ENCODE measurements at regions not wholly inside any gene's neighbourhood (a gene's known extent, or its start where the extent isn't known, plus 50 kb on each side); places are given as distances from the start of the nearest gene placed in this dataset.
A peak's percentile ranks its signal among the peaks of the same experiment; 100 is the strongest.

DNA sequence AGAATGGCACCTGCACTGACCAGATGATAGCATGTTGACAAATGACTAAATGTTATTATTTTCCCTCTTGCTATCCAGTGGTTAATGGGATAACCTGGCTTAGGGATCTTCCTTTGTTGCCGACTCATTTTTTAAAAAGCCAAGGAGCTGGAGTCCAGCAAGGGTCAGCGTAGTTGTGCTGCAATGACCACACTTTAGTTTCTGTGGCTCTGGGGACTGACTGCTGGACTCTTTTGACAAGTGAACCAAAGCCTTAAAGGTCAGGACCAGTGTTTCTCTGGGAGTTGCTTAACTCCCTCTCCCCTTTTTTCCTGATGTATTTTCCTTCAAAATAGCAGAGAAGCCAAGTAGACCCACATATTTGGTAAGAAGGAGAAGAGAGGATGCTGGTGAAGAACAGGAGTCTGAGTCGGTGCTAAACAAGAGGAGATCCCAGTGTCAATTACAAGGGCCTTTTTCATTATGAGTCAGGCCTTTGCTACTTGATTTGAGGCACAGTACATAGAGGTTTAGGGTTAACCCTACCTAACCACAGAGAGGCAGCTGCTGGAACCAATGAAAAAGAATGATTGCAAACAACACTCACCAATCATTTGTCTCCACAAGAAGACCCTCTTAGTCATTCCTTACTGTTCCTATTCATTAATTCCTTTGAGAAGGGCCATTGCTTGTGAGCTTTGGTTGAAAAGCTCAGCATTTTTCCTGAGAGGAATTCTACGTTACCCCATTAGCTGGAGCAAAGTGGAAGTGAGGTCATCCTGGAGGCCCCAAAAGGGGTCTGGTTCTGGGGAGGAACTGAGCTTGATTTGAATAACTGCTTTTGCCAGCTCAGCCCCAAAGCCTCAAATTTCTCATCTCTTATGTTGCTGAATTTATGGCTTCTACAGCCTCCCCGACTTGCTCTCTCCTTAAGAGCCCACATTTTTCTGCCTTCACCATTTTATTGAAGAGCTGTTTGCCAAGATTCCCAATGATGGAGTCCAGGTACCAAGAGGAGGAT is 137.6 kb upstream of the HNMT start:
- DNase-seq = no peak

DNA sequence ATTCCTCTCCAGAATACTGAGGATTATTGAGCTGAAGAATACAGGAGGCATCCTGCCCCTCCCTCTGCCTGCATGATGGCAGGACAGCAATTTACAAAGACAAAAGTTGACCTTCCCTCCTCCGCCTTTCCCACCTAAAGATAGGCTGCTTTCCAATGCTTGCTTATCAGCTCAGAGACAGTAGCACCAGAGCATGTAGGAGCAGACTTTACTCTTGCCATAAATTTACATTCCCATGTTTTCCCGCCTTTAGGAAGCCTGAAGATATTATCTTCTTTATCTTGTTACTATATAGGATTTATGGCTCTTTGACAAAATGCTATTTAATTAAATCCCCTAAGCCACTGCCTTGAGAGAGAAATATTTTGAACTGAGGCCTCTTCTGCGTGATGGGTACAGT is 135.6 kb upstream of the HNMT start:
- DNase-seq = peak; percentile 55

DNA sequence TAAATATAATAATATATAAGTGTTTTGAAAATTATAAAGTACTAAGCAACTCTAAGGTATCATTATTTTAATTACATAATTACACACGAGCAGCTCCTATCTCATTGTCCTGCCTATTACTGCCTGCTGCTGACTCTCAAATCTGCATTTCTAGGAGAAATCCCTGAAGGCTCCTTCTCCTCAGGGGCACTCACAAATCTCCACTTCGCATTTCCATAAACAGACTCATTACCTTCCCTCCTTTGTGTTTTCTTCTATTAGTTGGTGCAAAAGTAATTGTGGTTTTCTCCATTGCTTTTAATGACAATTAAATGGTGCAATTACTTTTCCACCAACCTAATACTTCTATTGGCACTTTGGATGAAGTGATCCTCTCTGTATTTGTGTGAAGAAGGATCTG is 135.0 kb upstream of the HNMT start:
- DNase-seq = peak; percentile 61

DNA sequence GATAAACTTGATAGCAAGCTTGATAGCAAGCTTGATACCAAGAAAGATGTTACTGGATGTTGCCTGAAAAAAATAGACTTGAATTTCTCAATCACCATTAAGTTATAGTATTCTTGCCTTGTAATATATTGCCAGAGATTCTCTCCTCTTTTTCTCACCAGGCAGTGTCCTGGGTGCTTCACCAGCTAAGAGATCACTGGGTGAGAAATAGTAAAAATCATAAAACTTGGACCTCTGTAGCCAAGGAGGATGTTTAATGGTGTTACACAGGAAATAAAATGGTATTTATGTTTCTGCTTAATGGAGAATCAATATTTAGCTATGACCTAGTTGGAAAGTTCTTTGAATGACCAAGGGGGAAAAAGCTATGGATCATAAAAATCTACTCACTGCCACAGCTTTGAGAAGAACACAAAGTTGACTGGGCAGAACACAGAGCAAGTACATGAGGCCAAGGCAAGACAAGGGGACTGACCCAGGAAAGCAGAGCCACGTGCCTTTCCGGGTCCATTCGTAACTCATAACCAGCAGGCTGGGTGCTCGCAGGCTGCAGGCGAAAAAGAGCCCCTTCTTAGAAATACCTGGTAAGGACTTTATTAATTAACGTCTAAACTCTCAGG is 129.4 kb upstream of the HNMT start:
- DNase-seq = no peak

DNA sequence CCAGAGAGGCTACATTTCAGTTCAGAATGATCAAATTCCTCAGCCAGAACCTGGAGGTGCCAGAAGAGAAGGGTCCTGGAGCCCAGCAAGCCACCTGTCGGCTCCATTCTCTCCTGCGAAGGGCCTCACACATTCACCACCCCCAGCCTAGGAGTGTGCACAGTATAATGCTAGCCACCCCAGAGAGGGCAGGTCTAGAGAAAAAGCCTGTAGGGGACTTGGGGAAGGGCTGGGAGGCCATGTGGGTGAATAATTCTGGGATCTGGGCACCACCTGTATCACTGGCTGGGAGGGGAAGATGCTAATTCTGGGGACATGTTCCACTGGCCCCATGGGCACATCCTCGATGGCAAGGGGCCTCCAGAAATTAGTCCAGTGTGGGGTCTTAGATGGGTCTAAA is 127.6 kb upstream of the HNMT start:
- no peak for DNase-seq

DNA sequence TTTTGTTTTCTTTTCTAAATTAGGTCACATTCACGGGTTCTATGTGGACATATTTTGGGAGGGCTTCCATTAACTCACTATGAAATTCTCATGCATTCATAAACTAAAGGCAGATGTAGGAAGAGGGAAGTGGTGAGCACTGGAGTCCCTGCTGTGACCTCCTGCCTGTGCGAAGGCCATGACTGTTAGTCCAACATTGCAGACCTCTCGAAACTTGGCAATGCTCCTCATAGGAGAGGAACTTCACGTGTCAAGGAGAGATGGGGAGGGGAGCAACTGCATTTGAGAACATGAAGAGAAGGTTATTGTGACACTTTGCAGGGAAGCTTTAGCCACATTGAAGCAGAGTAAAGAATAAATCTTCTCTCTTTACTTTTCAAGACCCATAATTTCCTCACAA is 126.4 kb upstream of the HNMT start:
- no peak for DNase-seq

DNA sequence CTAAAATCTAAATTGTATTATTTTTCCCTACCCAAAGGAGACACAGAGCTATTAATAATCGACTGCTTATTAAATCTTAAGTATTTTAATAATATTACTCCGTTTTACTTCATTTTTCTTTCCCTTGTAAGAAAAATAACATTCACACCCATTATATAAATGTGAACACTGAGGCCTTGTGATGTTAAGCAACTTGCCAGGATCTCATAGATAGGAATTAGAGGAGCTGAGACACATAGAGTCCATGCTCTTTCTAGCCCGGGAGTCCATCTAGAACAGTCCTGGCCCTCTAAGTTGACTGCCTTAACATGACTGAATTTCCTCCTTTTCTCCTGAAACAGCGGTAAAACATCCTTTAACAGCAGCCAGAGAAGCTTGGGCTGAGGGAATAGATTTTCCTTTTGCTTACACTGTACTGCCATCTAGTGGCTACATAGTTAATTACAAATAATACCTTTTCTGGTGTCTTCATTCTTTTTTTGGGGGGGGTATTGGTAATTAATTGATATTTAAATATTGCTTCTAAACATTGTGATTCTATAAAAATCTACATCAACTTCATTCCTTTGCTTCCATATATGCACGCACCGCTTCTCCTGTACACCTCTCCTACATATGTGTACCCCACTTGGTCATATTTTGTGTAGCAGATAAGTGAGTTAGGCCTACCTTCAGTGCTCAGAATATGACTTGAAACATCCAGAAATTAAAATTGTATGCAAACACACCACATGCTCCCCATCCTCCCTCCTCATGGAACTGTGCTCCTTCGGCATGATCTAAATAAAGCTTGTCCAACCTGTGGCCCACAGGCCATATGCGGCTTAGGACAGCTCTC is 125.8 kb upstream of the HNMT start:
- DNase-seq = peak; percentile 80

DNA sequence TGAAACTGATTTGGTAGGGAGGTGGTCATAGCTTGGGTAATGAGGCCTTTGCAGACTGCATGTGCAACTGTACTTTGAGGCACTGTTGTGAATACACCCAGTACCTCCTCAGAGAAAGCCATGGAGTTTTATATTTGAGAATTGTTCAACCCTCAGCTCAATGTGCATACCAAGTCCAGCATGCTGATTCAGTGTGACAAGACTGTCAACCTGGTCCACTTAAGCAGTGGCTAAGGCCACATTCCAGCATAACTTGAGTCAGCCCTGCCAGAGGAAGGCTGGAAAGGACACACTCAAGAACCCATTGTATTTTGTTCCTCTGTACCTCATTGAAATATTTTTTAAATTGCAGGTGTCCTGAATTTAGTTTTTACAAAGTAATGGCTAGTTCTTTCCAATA is 121.8 kb upstream of the HNMT start:
- DNase-seq = no peak

DNA sequence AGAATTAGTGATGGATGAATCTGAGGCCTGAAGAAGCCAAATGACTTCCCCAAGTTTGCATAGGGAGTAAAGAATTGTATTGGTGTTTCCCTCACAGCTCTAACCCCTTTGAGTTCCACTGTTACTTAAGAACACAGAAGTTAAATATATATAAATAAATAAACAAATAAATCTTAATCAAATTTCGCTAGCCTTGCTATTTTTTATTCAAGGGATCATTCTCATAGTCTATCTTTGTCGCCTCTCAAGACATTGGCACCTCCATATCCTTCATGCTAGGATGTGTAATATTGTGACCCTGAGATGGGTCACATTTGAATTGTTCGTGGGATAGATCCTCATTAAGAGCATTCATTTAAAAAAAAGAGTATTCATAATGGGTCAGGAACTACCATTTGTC is 121.3 kb upstream of the HNMT start:
- no peak for DNase-seq

DNA sequence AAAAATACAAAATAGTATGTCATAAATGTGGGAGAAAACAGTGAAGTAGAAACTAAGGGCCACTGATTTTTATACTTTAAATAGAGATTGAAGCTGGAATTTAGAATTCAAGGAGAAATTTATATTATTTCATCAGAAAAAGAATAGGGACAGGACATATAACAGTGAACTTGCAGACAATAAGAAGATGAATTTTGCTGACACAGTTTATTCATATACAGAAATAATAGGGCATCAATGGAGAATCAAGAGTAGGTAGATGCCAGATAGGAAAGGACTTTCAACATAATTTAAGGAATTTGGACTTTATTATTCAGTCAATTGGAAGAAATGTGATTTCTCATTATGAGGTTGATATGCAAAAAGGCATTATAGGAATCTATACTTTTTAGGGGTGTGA is 118.9 kb upstream of the HNMT start:
- DNase-seq = no peak

DNA sequence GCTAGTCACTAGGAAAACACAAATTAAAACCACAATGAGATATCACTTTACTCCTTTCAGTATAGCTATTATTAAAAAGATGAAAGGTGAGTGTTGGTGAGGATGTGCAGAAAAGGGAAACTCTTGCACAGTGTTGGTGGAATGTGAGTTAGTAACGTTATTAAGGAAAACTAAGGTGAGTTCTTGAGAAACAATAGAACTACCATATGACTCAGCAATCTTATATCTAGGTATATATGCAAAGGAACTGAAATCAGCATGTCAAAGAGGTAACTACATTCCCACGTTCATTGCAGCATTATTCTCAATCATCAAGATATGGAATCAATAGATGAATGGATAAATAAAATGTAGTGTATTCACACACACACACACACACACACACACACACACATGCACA is 117.3 kb upstream of the HNMT start:
- no peak for DNase-seq

DNA sequence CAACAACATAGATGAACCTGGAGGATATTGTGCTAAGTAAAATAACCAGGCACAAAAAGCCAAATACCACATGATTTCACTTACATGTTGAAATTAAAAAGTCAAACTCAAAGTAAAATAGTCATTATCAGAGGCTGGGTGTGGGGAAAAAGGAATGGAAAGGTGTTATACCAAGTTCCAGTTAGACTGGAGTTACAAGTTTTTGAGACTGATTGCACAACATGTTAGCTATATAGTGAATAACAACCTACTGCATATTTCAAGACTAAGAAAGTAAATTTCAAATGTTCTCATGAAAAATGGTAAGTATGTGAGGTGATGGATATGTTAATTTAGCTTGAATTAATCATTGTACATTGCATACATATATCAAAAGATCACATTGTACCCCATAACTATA is 116.8 kb upstream of the HNMT start:
- DNase-seq = no peak

DNA sequence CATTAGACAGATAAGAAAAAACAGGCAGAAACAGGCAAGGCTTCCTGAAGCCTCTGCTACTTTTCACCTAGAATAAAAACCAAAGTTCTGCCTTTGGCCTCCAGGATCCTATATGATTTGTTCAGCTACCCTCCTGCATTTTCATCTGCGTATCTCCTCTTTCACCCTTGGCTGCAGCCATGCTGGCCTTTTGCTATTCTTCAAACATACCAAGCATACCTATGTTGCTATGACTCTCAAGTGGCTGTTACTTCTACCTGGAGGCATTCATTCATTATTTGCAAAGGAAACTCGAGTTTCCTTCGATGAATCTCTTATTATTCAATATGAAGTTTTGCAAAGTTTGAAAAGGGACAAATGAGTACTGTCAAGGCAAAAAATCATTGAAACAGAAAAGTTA is 106.4 kb upstream of the HNMT start:
- no peak for DNase-seq

DNA sequence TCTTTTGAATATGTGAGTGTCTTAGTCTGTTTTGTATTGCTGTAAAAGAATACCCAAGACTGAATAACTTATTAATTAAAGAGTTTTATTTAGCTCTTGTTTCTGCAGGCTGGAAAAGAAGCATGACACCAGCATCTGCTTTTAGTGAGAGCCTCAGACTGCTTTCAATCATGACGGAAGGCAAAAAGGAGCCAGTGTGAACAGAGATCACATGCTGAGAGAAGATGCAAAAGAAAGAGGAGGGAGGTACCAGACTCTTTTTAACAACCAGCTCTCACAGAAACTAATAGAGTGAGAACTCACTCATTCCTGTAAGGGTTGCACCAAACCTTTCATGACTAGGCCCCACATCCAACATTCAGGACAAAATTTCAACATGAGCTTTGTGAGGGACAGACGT is 101.6 kb upstream of the HNMT start:
- no peak for DNase-seq

DNA sequence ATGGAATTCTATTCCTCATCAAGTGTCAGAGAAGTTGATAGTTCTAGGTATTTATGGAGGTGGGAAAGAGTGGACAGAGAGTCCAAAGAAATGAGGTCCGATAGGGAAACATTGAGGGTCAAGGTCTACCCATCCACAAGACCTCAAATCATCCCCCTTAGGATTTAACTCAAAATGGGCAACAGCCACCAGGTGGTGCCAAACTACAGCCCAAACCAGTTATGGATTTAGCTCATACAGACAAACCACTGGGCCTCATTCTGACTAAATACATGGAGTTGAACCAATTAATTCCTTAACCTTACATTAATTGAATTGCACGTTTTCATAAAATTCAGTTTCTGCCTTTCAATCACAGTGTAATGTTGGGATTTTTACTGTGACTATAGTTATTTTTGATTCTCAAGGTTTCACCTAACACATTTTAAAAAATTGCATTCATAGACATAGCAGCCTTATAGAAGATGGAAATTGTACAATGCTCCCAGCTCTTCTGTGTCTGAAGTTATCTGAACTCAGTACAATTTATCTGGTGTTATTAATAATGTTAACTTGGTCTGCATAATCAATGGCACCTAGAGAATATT is 98.2 kb upstream of the HNMT start:
- peak; percentile 27 for DNase-seq

DNA sequence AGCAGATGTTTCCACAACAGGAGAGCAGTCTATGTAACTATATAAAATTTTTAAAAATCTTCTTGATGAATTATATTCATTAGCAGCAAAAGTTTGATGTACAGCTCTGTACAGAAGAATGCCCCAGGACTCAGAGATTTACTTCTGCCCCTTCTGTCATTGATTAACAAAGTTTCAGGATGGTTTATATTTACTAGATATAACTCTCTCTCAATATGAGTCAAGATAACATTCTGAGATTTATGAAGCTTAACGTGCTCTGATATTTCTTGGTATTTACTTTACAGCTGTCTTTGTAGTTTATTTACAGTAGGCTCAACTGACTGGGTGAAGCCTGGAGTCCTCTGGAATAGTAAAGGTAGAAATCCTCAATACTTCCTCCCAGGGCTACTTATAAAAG is 93.6 kb upstream of the HNMT start:
- no peak for DNase-seq

DNA sequence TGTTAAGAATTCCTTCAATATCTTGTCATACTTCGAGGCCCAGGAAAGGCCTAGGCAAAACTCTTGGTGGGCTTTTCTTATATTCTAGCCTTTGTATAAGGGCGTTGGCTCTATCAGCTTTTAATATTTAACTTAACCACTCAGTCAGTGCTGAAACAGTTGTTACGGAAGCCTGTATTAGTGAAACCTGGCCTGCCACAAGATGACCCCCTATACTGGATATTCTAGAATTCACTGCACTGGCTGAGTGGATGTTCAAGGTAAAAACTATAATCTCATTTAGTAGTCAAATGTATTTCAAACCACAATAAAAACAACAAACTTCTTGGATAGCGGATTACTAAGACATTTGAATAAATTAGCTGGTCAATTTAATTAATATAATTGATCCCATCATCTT is 91.7 kb upstream of the HNMT start:
- no peak for DNase-seq

DNA sequence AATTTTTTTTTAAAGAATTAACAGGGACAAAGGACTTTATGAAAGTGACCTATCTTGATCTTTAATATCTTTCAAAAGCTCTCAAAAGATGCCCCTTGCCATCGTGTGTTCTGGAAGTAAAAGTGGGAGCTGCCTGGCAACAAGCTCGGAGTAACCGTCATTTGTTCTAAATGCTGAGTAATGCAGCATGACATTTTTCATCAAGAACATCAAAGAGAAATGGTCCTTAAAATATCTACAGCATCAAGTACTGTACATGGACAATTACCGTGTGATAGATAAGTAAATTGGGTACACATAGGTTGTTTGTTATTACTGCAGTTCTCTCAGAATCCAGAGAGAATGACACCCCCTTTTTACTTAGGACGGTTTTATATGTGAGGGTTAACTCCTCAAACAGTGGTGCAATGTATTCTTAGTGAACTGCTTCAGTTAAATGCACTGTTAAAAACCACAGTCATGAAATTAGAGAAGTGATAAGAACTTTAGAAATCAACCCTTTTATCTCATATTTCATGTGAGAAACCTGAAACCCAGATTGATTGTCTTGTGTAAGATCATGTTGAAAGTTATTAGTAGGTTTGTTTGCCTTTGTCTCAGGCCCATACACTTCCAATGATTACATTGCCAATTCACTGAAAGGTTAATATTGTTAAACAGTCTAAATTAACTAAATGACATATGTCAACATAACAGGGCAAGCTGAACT is 90.6 kb upstream of the HNMT start:
- no peak for DNase-seq

DNA sequence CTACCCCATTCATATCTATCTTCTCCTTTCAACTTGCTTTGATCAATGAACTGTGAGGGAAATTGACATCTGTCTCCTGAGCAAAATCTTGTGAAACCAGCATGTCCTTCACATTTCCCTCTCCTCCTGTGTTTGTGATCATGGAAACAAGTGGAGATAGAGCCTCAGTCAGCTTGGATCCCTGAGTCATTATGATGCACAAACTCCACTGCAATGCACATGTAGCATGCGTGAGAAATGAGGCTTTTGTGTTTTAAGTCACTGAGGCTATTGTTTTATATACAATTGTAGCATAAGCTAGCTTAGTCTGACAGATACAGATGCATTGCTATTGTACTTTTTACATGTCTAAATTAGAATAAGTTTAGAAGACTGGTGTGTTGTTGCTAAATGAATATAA is 85.2 kb upstream of the HNMT start:
- DNase-seq = no peak

DNA sequence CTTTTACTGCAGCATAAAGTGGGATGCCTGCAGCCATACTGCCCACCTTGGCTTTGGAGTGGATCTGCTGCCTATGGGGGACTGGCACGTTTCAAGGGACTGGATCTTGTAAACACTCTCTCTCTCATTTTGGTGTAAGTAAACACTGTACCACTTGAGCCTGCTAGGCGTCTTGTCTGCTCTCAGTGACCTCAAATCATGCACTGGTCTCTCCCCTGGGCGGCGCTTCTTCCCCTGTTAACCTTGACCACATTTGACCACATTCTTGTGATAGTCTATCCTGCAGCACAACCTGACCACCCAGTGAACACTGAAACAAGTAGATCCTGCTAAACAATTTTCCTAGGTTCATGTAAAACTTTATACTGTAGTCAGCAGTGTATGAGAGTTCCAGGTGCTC is 82.6 kb upstream of the HNMT start:
- DNase-seq = no peak

DNA sequence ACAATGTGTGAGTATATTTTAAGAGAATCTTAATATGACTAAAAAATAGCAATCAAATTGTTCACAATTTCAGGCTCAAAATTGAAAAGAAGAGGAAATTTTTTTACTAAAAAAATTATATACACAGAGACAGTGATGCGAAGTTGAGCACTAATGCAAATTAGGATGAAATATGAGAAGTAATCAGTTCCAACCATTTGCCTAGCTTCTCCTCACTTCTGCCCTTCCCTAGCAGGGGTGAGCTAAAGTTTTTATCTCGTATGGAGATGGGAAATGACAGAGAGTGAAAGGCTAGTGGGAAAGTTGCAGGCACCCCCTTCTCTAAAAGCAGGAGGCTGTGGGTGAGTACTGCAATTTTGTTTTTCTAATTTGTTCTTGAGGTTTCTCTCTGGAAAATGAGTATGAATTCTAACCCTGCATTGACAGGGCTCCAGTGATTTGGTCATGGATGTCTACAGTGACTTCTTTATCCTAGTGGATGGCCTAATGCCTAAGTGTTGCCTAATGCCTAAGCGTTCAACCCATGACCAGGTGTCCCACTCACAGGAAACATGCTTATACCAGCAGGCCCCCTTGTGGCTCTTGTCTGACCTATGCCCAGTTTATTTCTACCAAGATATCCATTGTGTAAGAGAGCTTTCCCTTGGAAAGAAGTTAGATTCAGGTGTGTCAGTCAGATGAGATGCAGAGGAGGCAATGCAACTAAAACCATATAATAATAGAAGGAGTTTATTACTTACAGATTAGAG is 78.0 kb upstream of the HNMT start:
- DNase-seq = no peak

DNA sequence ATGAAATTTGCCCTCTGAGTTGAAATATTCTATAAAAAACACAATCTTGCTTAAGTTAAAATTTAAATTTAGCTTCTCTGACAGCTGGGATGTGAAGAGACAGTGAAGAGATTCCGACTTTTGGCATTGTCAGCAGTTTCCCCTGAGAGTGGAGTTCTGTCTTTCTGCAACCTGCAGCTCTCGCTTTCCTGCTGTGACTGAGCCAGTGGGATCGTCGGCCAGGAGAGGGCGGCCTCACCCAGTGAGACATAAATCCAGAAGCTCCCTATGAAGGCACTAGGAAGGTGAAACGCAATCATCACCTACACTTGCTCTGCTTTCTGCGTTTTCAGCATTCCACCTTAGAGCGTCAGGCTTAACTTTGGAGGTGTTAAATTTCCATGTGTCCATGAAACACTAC is 75.4 kb upstream of the HNMT start:
- DNase-seq = peak; percentile 39

All from NCI-H2227 treated with DMSO at 0.1 percent for 48 hours (cell line).